K562 (cell line): ENCODE measurements at regions not wholly inside any gene's neighbourhood (a gene's known extent, or its start where the extent isn't known, plus 50 kb on each side); places are given as distances from the start of the nearest gene placed in this dataset.

Source experiments
- ATAC-seq: fragments of 200-7000 bp; cut with Tn5 transposase; 3 replicates; pipeline ENCODE4 v1.9.1; 2020; ENCODE audit warnings: moderate library complexity
- BruUV-seq: library from RNA; stranded (reverse); fragments of 400-500 nt; replicated peaks from 2 replicates; lab custom pipeline; 2021; lab: Mats Ljungman, UMichigan
- CTCF ChIA-PET: fragments of 300-600 bp; formaldehyde crosslinking; extraction: SDS; loops from one replicate; lab custom pipeline; 2021; ENCODE audit warnings: low intra/inter-chr PET ratio; lab: Yijun Ruan, JAX
- POLR2A ChIA-PET: fragments of 300-600, 350-650 bp; sonication (Branson Sonifier 250); formaldehyde crosslinking; extraction: SDS; loops from one replicate; lab custom pipeline; 2021; ENCODE audit warnings: antibody characterized with exemption, inconsistent platforms; lab: Yijun Ruan, JAX
- DNase-seq, 4 experiments: peaks; one replicate each; pipeline versions ENCODE4 v3.0.0 to v3.0.0-alpha.2; 2011 to 2018; ENCODE audit warnings: low spot score in 3 of 4, mixed read lengths in 3 of 4; ENCODE audit errors: extremely low read depth in 1 of 4
- FAIRE-seq: peaks from 2 replicates; lab custom pipeline; 2011; peaks lifted over from hg19 to GRCh38; lab: Jason Lieb, UNC
- H2AFZ ChIP-seq: 2 replicates; pipeline ENCODE4 v1.6.0; 2011; ENCODE audit warnings: low read depth, low read length, control low read depth, inconsistent platforms
- H3K27ac ChIP-seq: fragments of 200-600 bp; 3 replicates; pipeline ENCODE4 v1.8.0; 2011; ENCODE audit warnings: low read depth, mild to moderate bottlenecking, control low read depth, inconsistent platforms, low read length, moderate library complexity, mixed read lengths; ENCODE audit errors: extremely low read depth
- H3K27me3 ChIP-seq, 2 experiments: fragments of 300-600 bp in 1 of 2; 2 replicates in 1 of 2; 3 replicates in 1 of 2; pipeline versions ENCODE4 v1.6.0 to v1.8.0; 2011; ENCODE audit warnings: inconsistent platforms in 2 of 2, low read length in 2 of 2, mild to moderate bottlenecking in 1 of 2, mixed read lengths in 1 of 2, moderate library complexity in 1 of 2; ENCODE audit not compliant: control insufficient read depth in 2 of 2, insufficient read depth in 2 of 2
- H3K36me3 ChIP-seq: fragments of 300-600 bp; 3 replicates; pipeline ENCODE4 v1.8.0; 2011; ENCODE audit warnings: mild to moderate bottlenecking, low read length, inconsistent platforms; ENCODE audit not compliant: control insufficient read depth, insufficient read depth
- H3K4me1 ChIP-seq, 2 experiments: fragments of 200-600 bp in 1 of 2; replicated peaks in 1 of 2; 2 replicates in 1 of 2; 3 replicates in 1 of 2; pipeline versions ENCODE4 v1.5.1 to v1.8.0; 2011; ENCODE audit warnings: inconsistent platforms in 2 of 2, low read length in 2 of 2, mild to moderate bottlenecking in 1 of 2, mixed read lengths in 1 of 2, moderate library complexity in 1 of 2; ENCODE audit not compliant: control insufficient read depth in 2 of 2, insufficient read depth in 2 of 2
- H3K4me2 ChIP-seq: 2 replicates; pipeline ENCODE4 v1.6.1; 2011; ENCODE audit warnings: low read length, control low read depth, inconsistent platforms, mixed read lengths; ENCODE audit not compliant: insufficient read depth
- H3K4me3 ChIP-seq: fragments of 200-600 bp; sonication (generic), shearing (Covaris generic); 2 replicates; pipeline ENCODE4 v1.5.1; 2016; ENCODE audit warnings: control low read depth, inconsistent platforms
- H3K79me2 ChIP-seq: fragments of 200-600 bp; 3 replicates; pipeline ENCODE4 v1.8.0; 2011; ENCODE audit warnings: low read length, inconsistent platforms; ENCODE audit not compliant: control insufficient read depth, insufficient read depth
- H3K9ac ChIP-seq, 2 experiments: 2 replicates each; pipeline versions ENCODE4 v1.6.0 to v1.6.1; 2011; ENCODE audit warnings: low read depth in 2 of 2, low read length in 2 of 2, control low read depth in 1 of 2, inconsistent platforms in 1 of 2, mild to moderate bottlenecking in 1 of 2, mixed read lengths in 1 of 2; ENCODE audit not compliant: insufficient read depth in 1 of 2
- H3K9me1 ChIP-seq: one replicate; pipeline ENCODE4 v1.6.0; 2011; ENCODE audit warnings: inconsistent platforms, mild to moderate bottlenecking, low read length, moderate library complexity; ENCODE audit not compliant: control insufficient read depth, insufficient read depth
- H3K9me3 ChIP-seq: replicated peaks from 2 replicates; pipeline ENCODE4 v1.5.1; 2011; ENCODE audit warnings: low read depth, low read length, inconsistent platforms; ENCODE audit not compliant: control insufficient read depth, insufficient read depth
- H4K20me1 ChIP-seq: replicated peaks from 2 replicates; pipeline ENCODE4 v1.6.1; 2011; ENCODE audit warnings: low read length, inconsistent platforms, mixed read lengths; ENCODE audit not compliant: control insufficient read depth, insufficient read depth
- IFI16 ChIP-seq: fragments of 250-450 bp; sonication (Bioruptor Pico); IDR thresholded peaks from 2 replicates; pipeline ENCODE4 v2.1.2; 2022; ENCODE audit warnings: mild to moderate bottlenecking, inconsistent platforms
- THRA ChIP-seq: fragments of 450-650 bp; IDR thresholded peaks from 2 replicates; pipeline ENCODE4 v1.6.1; 2017; ENCODE audit warnings: mild to moderate bottlenecking, moderate library complexity
- ZBTB34 ChIP-seq: fragments of 250-450 bp; sonication (Bioruptor Pico); IDR thresholded peaks from 2 replicates; pipeline ENCODE4 v1.8.0; 2021; ENCODE audit warnings: mild to moderate bottlenecking, moderate library complexity
- ZNF398 ChIP-seq: fragments of 250-450 bp; sonication (Bioruptor Pico); IDR thresholded peaks from 2 replicates; pipeline ENCODE4 v1.8.0; 2021; ENCODE audit warnings: moderate library complexity, mild to moderate bottlenecking, inconsistent platforms
- ZNF586 ChIP-seq: fragments of 450-650 bp; formaldehyde crosslinking; conservative IDR thresholded peaks from 2 replicates; pipeline ENCODE4 v1.4.0; 2020; ENCODE audit warnings: mild to moderate bottlenecking, moderate library complexity
- ZZZ3 ChIP-seq: fragments of 450-650 bp; IDR thresholded peaks from 2 replicates; pipeline ENCODE4 v1.6.1; 2016; ENCODE audit warnings: antibody characterized with exemption, mild to moderate bottlenecking, moderate library complexity
- WGBS: fragments of 100-300 bp; shearing (Covaris generic); methylation state at CpG from one replicate; pipeline ENCODE4 v1.1.6; 2016; ENCODE audit warnings: low coverage, mixed read lengths; ENCODE audit not compliant: insufficient coverage; ENCODE audit errors: missing lambda C conversion rate; 5-methylcytosine and 5-hydroxymethylcytosine counted together
- in situ Hi-C: fragments of 300-500 bp; cut with MboI; formaldehyde crosslinking; loops from 4 replicates; pipeline ENCODE4 v1.15.0; 2018; ENCODE audit warnings: inconsistent platforms, mixed read lengths
- intact Hi-C: fragments of 100-400 bp; cut with micrococcal nuclease; formaldehyde crosslinking; loops from 2 replicates; pipeline ENCODE4 v1.14.2; 2022

GRCh38 chr6:144920391-144920961 is 635.3 kb downstream of the UTRN start:
- Histone ChIP-seq H3K27me3 (no peaks in the 10 kb centered on the region; a peak in 1 of 5 replicates), H3K27ac (no peak overlapping the region), H3K4me1 (no peaks in the 10 kb centered on the region), H3K9me3 (no peaks in the 10 kb centered on the region; the same call in 1 of the 2 replicates), H3K9ac (no peak overlapping the region), H3K79me2 (no peaks in the 10 kb centered on the region), H3K36me3 (no peaks in the 10 kb centered on the region), H4K20me1 (no peaks in the 10 kb centered on the region), H3K4me3 (no peak overlapping the region), H2AFZ (no peak overlapping the region), H3K4me2 (no peak overlapping the region), H3K9me1 (no peaks in the 10 kb centered on the region)
- BruUV-seq, result no TSS peak
- DNase-seq, result no peak
- no peak for ATAC-seq
- in situ Hi-C loops (no loop called here), intact Hi-C loops (no loop called here)
- TF ChIP-seq IFI16 (CRISPR knock-in tag) (no peak), ZNF586 (CRISPR knock-in tag) (no peak), THRA (no peak), ZZZ3 (no peak), ZNF398 (no peak), ZBTB34 (no peak)
- ChIA-PET POLR2A (no interaction called here), CTCF (no interaction called here)
- FAIRE-seq, result no peak
- WGBS, result 0% methylated on average over 4 of the region's 4 CpGs
